BLaER1 treated with 17β-estradiol and CSF1 and Interleukin-3, amounts not matched to agents 10 nM and 100 nM (cell line): ENCODE measurements at regions not wholly inside any gene's neighbourhood (a gene's known extent, or its start where the extent isn't known, plus 50 kb on each side); places are given as distances from the start of the nearest gene placed in this dataset.
"Not testable (repeated sequence)": the region's sequence is repeated elsewhere in the genome, so short reads cannot be mapped to it uniquely, and the experiment has no call there.

Source experiments
- H3K27ac ChIP-seq, 11 experiments: shearing (Covaris generic); formaldehyde crosslinking; 2 replicates each; pipeline ENCODE4 v1.8.1; 2022
- H3K27me3 ChIP-seq, 11 experiments: shearing (Covaris generic); formaldehyde crosslinking; 2 replicates each; pipeline ENCODE4 v1.8.1; 2022
- H3K36me3 ChIP-seq, 11 experiments: shearing (Covaris generic); formaldehyde crosslinking; 2 replicates each; pipeline ENCODE4 v1.8.1; 2022
- H3K4me1 ChIP-seq, 10 experiments: shearing (Covaris generic); formaldehyde crosslinking; 2 replicates each; pipeline ENCODE4 v1.8.1; 2022
- H3K4me2 ChIP-seq, 11 experiments: shearing (Covaris generic); formaldehyde crosslinking; 2 replicates each; pipeline ENCODE4 v1.8.1; 2022
- H3K4me3 ChIP-seq, 10 experiments: shearing (Covaris generic); formaldehyde crosslinking; 2 replicates each; pipeline ENCODE4 v1.8.1; 2022
- H3K9ac ChIP-seq, 11 experiments: shearing (Covaris generic); formaldehyde crosslinking; 2 replicates each; pipeline ENCODE4 v1.8.1; 2022
- H3K9me3 ChIP-seq, 11 experiments: shearing (Covaris generic); formaldehyde crosslinking; replicated peaks in 1 of 11; 2 replicates each; pipeline ENCODE4 v1.8.1; 2022
- H4K20me1 ChIP-seq, 11 experiments: shearing (Covaris generic); formaldehyde crosslinking; 2 replicates each; pipeline ENCODE4 v1.8.1; 2022
- Cebpa-rat ChIP-seq, 11 experiments: shearing (Covaris generic); IDR thresholded peaks; 2 replicates each; pipeline ENCODE4 v1.8.1; 2022

GRCh38 chr16:26982422-26982821, 84.3 kb upstream of the C16orf82 start:
- H4K20me1 ChIP-seq: no peaks in the 10 kb centered on the region
- peaks cover 0 to 14% (median under 1%) of the 10 kb centered on the region in 10 experiments; a peak in 10 of 20 replicates for H3K4me1 ChIP-seq
- H3K9ac ChIP-seq: no peak overlapping the region
- no peak overlapping the region for H3K27ac ChIP-seq
- H3K36me3 ChIP-seq: no peaks in the 10 kb centered on the region
- H3K9me3 ChIP-seq: peaks cover 0 to 18% (median 10%) of the 10 kb centered on the region in 11 experiments; a peak in 8 of 22 replicates
- H3K4me3 ChIP-seq: no peak overlapping the region
- no peak for TF ChIP-seq Cebpa-rat (IDR thresholded peaks at IDR 0.05)
- H3K27me3 ChIP-seq: no peaks in the 10 kb centered on the region
- H3K4me2 ChIP-seq: no peak overlapping the region

- TF ChIP-seq Cebpa-rat (IDR thresholded peaks at IDR 0.05): no peak
- no peak overlapping the region for H3K4me3 ChIP-seq
- no peaks in the 10 kb centered on the region for H3K27me3 ChIP-seq
- H3K4me1 ChIP-seq: peaks cover 0 to 24% (median 8%) of the 10 kb centered on the region in 10 experiments; a peak in 10 of 20 replicates
- H3K27ac ChIP-seq: no peak overlapping the region
- no peak overlapping the region for H3K4me2 ChIP-seq
- no peaks in the 10 kb centered on the region for H3K36me3 ChIP-seq
- peaks cover 0 to 18% (median 10%) of the 10 kb centered on the region in 11 experiments; a peak in 8 of 22 replicates for H3K9me3 ChIP-seq
- H3K9ac ChIP-seq: no peak overlapping the region
- no peaks in the 10 kb centered on the region for H4K20me1 ChIP-seq
These were observed 83.3 kb upstream of the C16orf82 start for GRCh38 chr16:26983426-26983825.

DNA sequence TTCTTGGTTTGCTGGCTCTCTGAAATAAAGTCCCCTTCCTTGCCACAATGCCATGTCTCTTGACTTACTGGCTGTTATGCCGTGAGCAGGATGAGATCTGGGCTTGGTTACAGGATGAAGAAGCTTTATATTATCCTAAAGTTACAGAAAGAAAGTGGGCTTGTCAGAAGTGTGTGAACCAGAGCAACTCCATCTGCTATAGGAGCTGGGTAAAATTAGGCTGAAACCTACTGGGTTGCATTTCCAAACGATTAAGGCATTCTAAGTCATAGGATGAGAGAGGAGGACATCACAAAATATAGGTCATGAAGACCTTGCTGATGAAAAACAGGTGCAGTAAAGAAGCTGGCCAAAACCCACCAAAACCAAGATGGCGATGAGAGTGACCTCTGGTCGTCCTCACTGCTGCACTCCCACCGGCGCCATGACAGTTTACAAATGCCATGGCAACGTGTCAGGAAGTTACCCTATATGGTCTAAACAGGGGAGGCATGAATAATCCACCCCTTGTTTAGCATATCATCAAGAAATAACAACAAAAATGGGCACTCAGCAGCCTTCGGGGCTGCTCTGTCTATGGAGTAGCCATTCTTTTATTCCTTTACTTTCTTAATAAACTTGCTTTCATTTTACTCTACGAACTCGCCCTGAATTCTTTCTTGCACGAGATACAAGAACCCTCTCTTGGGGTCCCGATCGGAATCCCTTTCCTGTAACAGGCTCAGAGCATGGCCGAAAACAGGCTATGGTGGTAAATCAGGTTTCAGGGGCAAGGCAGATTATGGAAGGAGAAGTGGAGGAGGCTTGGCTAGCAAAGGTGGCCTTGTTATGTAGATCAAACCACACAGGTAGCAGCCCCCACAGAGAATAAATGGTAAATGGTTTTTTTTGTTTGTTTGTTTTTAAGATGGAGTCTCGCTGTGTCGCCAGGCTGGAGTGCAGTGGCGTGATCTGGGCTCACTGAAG, 81.3 kb upstream of the C16orf82 start:
- no peak overlapping the region for H3K4me3 ChIP-seq
- no peaks in the 10 kb centered on the region for H3K27me3 ChIP-seq
- H3K9me3 ChIP-seq: peaks cover 0 to 12% (median 8%) of the 10 kb centered on the region in 11 experiments; a peak in 7 of 22 replicates
- H4K20me1 ChIP-seq: no peaks in the 10 kb centered on the region
- peaks cover 0 to 24% (median 8%) of the 10 kb centered on the region in 10 experiments; a peak in 10 of 20 replicates for H3K4me1 ChIP-seq
- no peak for TF ChIP-seq Cebpa-rat (IDR thresholded peaks at IDR 0.05)
- H3K4me2 ChIP-seq: no peak overlapping the region
- no peak overlapping the region for H3K27ac ChIP-seq
- H3K9ac ChIP-seq: no peak overlapping the region
- no peaks in the 10 kb centered on the region for H3K36me3 ChIP-seq

DNA sequence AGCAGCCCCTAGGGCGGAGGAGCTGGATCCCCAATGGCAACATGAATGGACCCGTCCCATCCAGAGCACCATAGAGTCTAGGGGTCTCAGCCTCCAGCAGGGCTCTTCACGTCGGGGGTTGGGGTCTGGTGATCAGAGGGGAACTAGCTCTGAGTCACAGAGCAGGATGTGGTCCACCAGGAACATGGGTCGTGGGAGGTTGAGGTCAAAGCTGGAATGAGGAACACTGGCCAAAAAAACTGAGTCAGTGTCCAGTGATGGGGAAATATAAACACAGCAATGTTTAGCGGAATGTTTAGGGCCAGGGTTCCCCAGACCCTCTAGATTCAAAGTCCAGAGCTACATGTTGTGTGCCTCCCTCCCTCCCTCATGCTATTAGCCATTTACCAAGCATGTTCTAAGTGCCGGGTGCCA, 79.1 kb upstream of the C16orf82 start:
- H4K20me1 ChIP-seq: no peaks in the 10 kb centered on the region
- H3K9ac ChIP-seq: no peak overlapping the region
- peak overlapping the region in 6 of 11 experiments; percentile 8 to 76 (median 56); a peak in 10 of 22 replicates for H3K4me2 ChIP-seq

DNA sequence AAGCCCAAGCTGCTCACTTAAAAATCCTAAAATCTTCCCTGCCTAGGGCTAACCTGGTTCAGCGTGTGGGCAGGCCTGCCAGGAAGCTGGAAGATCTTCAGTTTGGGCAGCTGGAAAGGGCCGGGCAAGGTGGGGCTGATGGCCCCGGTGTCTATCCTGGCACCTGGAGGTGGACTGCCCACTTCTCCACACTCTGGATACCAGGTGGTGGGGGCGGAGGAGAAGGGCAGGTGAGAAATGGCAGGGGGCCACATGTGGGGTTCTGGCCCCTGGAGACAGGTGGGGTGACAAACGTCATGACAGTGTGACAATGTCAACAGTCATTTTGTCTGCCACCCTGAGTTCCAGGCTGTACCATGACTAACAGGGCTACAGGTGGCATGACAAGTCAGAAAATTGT, 78.5 kb upstream of the C16orf82 start:
- Histone ChIP-seq H3K36me3 (no peaks in the 10 kb centered on the region), H3K4me1 (peaks cover 0 to 24% (median 8%) of the 10 kb centered on the region in 10 experiments; a peak in 10 of 20 replicates), H3K9me3 (peaks cover 0 to 6% (median 4%) of the 10 kb centered on the region in 11 experiments; a peak in 7 of 22 replicates), H3K27me3 (no peaks in the 10 kb centered on the region), H3K4me2 (peak overlapping the region in 5 of 11 experiments; percentile 50 to 76 (median 56); a peak in 9 of 22 replicates), H3K9ac (no peak overlapping the region), H4K20me1 (no peaks in the 10 kb centered on the region), H3K27ac (peak overlapping the region in 1 of 11 experiments; percentile 31; a peak in 2 of 22 replicates), H3K4me3 (no peak overlapping the region)
- TF ChIP-seq Cebpa-rat (IDR thresholded peaks at IDR 0.05): no peak

More for the DNA sequence above, 79.1 kb upstream of the C16orf82 start:
- H3K27me3 ChIP-seq: no peaks in the 10 kb centered on the region
- TF ChIP-seq Cebpa-rat (IDR thresholded peaks at IDR 0.05): no peak
- peak overlapping the region in 1 of 11 experiments; percentile 31; a peak in 2 of 22 replicates for H3K27ac ChIP-seq
- H3K36me3 ChIP-seq: no peaks in the 10 kb centered on the region
- H3K4me3 ChIP-seq: no peak overlapping the region; a peak in 1 of 20 replicates
- H3K4me1 ChIP-seq: peaks cover 0 to 24% (median 8%) of the 10 kb centered on the region in 10 experiments; a peak in 10 of 20 replicates
- peaks cover 0 to 12% (median 8%) of the 10 kb centered on the region in 11 experiments; a peak in 7 of 22 replicates for H3K9me3 ChIP-seq

GRCh38 chr16:26990384-26991120, 76.2 kb upstream of the C16orf82 start:
- H3K36me3 ChIP-seq, H3K9me3 ChIP-seq, H3K27me3 ChIP-seq, H3K27ac ChIP-seq, H3K9ac ChIP-seq, H3K4me3 ChIP-seq, H3K4me2 ChIP-seq, H4K20me1 ChIP-seq: not testable (repeated sequence)
- H3K4me1 ChIP-seq: peaks cover 0 to 24% (median 8%) of the 10 kb centered on the region in 10 experiments; a peak in 10 of 20 replicates

GRCh38 chr16:26992666-26993349, 73.9 kb upstream of the C16orf82 start:
- H3K27me3 ChIP-seq: peaks cover 0 to 5% (median 0%) of the 10 kb centered on the region in 11 experiments; a peak in 1 of 22 replicates
- H3K4me1 ChIP-seq: peaks cover 0 to 7% (median 3%) of the 10 kb centered on the region in 10 experiments; a peak in 10 of 20 replicates
- H3K36me3 ChIP-seq: no peaks in the 10 kb centered on the region
- H3K27ac ChIP-seq: no peak overlapping the region
- no peak for TF ChIP-seq Cebpa-rat (IDR thresholded peaks at IDR 0.05)
- H3K4me3 ChIP-seq: no peak overlapping the region
- H3K9ac ChIP-seq: no peak overlapping the region
- peaks cover 12 to 25% (median 17%) of the 10 kb centered on the region in 11 experiments for H3K9me3 ChIP-seq
- no peak overlapping the region for H3K4me2 ChIP-seq
- no peaks in the 10 kb centered on the region for H4K20me1 ChIP-seq

- H3K4me1 ChIP-seq: no peaks in the 10 kb centered on the region
- H4K20me1 ChIP-seq: no peaks in the 10 kb centered on the region
- no peak overlapping the region for H3K27ac ChIP-seq
- no peak overlapping the region for H3K4me2 ChIP-seq
- H3K36me3 ChIP-seq: no peaks in the 10 kb centered on the region
- peaks cover 12 to 32% (median 22%) of the 10 kb centered on the region in 11 experiments for H3K9me3 ChIP-seq
- H3K4me3 ChIP-seq: no peak overlapping the region
- H3K27me3 ChIP-seq: peaks cover 0 to 5% (median 0%) of the 10 kb centered on the region in 11 experiments; a peak in 1 of 22 replicates
- no peak for TF ChIP-seq Cebpa-rat (IDR thresholded peaks at IDR 0.05)
- no peak overlapping the region for H3K9ac ChIP-seq
These were observed 73.2 kb upstream of the C16orf82 start for GRCh38 chr16:26993511-26993910.
